HEK293 (cell line): ENCODE measurements at regions not wholly inside any gene's neighbourhood (a gene's known extent, or its start where the extent isn't known, plus 50 kb on each side); places are given as distances from the start of the nearest gene placed in this dataset.

ENCODE experiments used
- ZBTB1 ChIP-seq: fragments of 450-650 bp; formaldehyde crosslinking; IDR thresholded peaks from 2 replicates; pipeline ENCODE4 v1.5.1; 2016; ENCODE audit warnings: missing biosample characterization, missing genetic modification characterization
- ZNF114 ChIP-seq: fragments of 450-650 bp; formaldehyde crosslinking; IDR thresholded peaks from 2 replicates; pipeline ENCODE4 v1.5.0; 2017; ENCODE audit warnings: missing biosample characterization, missing genetic modification characterization
- ZNF138 ChIP-seq: fragments of 450-650 bp; formaldehyde crosslinking; IDR thresholded peaks from 2 replicates; pipeline ENCODE4 v1.5.1; 2016; ENCODE audit warnings: missing biosample characterization, missing genetic modification characterization, borderline replicate concordance
- ZNF175 ChIP-seq: fragments of 450-650 bp; formaldehyde crosslinking; IDR thresholded peaks from 2 replicates; pipeline ENCODE4 v1.5.1; 2016; ENCODE audit warnings: missing biosample characterization, missing genetic modification characterization
- ZNF214 ChIP-seq: fragments of 450-650 bp; formaldehyde crosslinking; IDR thresholded peaks from 2 replicates; pipeline ENCODE4 v1.5.1; 2017; ENCODE audit warnings: missing biosample characterization, mild to moderate bottlenecking, missing genetic modification characterization, borderline replicate concordance
- ZNF302 ChIP-seq: fragments of 450-650 bp; formaldehyde crosslinking; IDR thresholded peaks from 2 replicates; pipeline ENCODE4 v1.5.1; 2016; ENCODE audit warnings: missing biosample characterization, missing genetic modification characterization, low read depth
- ZNF394 ChIP-seq: fragments of 450-650 bp; formaldehyde crosslinking; IDR thresholded peaks from 2 replicates; pipeline ENCODE4 v1.5.1; 2016; ENCODE audit warnings: missing biosample characterization, missing genetic modification characterization, mild to moderate bottlenecking, moderate library complexity, borderline replicate concordance
- ZNF585B ChIP-seq: fragments of 450-650 bp; formaldehyde crosslinking; IDR thresholded peaks from 2 replicates; pipeline ENCODE4 v1.5.1; 2016; ENCODE audit warnings: missing biosample characterization, missing genetic modification characterization
- ZNF621 ChIP-seq: fragments of 450-650 bp; formaldehyde crosslinking; IDR thresholded peaks from 2 replicates; pipeline ENCODE4 v1.5.1; 2017; ENCODE audit warnings: missing biosample characterization, missing genetic modification characterization
- TF ChIP-seq, protein P1 (sequence below): fragments of 450-650 bp; formaldehyde crosslinking; IDR thresholded peaks from 2 replicates; pipeline ENCODE4 v1.5.1; 2016; ENCODE audit warnings: missing biosample characterization, missing genetic modification characterization
- TF ChIP-seq, protein P2 (sequence below): fragments of 450-650 bp; formaldehyde crosslinking; IDR thresholded peaks from 2 replicates; pipeline ENCODE4 v1.5.1; 2016; ENCODE audit warnings: missing biosample characterization, missing genetic modification characterization
- TF ChIP-seq, protein P3 (sequence below): fragments of 450-650 bp; formaldehyde crosslinking; IDR thresholded peaks from 2 replicates; pipeline ENCODE4 v1.5.1; 2017; ENCODE audit warnings: missing biosample characterization, missing genetic modification characterization

- TF ChIP-seq, protein P1, sequence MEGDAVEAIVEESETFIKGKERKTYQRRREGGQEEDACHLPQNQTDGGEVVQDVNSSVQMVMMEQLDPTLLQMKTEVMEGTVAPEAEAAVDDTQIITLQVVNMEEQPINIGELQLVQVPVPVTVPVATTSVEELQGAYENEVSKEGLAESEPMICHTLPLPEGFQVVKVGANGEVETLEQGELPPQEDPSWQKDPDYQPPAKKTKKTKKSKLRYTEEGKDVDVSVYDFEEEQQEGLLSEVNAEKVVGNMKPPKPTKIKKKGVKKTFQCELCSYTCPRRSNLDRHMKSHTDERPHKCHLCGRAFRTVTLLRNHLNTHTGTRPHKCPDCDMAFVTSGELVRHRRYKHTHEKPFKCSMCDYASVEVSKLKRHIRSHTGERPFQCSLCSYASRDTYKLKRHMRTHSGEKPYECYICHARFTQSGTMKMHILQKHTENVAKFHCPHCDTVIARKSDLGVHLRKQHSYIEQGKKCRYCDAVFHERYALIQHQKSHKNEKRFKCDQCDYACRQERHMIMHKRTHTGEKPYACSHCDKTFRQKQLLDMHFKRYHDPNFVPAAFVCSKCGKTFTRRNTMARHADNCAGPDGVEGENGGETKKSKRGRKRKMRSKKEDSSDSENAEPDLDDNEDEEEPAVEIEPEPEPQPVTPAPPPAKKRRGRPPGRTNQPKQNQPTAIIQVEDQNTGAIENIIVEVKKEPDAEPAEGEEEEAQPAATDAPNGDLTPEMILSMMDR (tag by site-specific recombination) = no peak
- TF ChIP-seq ZNF302 (tag by site-specific recombination) = no peak
- TF ChIP-seq ZBTB1 (tag by site-specific recombination) = no peak
- TF ChIP-seq, protein P2, sequence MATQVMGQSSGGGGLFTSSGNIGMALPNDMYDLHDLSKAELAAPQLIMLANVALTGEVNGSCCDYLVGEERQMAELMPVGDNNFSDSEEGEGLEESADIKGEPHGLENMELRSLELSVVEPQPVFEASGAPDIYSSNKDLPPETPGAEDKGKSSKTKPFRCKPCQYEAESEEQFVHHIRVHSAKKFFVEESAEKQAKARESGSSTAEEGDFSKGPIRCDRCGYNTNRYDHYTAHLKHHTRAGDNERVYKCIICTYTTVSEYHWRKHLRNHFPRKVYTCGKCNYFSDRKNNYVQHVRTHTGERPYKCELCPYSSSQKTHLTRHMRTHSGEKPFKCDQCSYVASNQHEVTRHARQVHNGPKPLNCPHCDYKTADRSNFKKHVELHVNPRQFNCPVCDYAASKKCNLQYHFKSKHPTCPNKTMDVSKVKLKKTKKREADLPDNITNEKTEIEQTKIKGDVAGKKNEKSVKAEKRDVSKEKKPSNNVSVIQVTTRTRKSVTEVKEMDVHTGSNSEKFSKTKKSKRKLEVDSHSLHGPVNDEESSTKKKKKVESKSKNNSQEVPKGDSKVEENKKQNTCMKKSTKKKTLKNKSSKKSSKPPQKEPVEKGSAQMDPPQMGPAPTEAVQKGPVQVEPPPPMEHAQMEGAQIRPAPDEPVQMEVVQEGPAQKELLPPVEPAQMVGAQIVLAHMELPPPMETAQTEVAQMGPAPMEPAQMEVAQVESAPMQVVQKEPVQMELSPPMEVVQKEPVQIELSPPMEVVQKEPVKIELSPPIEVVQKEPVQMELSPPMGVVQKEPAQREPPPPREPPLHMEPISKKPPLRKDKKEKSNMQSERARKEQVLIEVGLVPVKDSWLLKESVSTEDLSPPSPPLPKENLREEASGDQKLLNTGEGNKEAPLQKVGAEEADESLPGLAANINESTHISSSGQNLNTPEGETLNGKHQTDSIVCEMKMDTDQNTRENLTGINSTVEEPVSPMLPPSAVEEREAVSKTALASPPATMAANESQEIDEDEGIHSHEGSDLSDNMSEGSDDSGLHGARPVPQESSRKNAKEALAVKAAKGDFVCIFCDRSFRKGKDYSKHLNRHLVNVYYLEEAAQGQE (tag by site-specific recombination) = no peak
- no peak for TF ChIP-seq ZNF138 (tag by site-specific recombination)
- TF ChIP-seq ZNF175 (tag by site-specific recombination) = no peak
- no peak for TF ChIP-seq ZNF394 (tag by site-specific recombination)
- TF ChIP-seq, protein P3, sequence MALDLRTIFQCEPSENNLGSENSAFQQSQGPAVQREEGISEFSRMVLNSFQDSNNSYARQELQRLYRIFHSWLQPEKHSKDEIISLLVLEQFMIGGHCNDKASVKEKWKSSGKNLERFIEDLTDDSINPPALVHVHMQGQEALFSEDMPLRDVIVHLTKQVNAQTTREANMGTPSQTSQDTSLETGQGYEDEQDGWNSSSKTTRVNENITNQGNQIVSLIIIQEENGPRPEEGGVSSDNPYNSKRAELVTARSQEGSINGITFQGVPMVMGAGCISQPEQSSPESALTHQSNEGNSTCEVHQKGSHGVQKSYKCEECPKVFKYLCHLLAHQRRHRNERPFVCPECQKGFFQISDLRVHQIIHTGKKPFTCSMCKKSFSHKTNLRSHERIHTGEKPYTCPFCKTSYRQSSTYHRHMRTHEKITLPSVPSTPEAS (tag by site-specific recombination) = no peak
- no peak for TF ChIP-seq ZNF214 (tag by site-specific recombination)
- no peak for TF ChIP-seq ZNF585B
- no peak for TF ChIP-seq ZNF621 (tag by site-specific recombination)
- no peak for TF ChIP-seq ZNF114 (tag by site-specific recombination)
Observed at GRCh38 chr2:175540421-175540820, 358.9 kb upstream of the ATP5MC3 start.
